ENCODE measurements at regions not wholly inside any gene's neighbourhood (a gene's known extent, or its start where the extent isn't known, plus 50 kb on each side); places are given as distances from the start of the nearest gene placed in this dataset.
"Not testable (repeated sequence)": the region's sequence is repeated elsewhere in the genome, so short reads cannot be mapped to it uniquely, and the experiment has no call there.

- Mint-ChIP-seq H3K27ac (ENCODE audit: unreplicated experiment) (no peak overlapping the region), H3K9me3 (ENCODE audit: unreplicated experiment) (no peaks in the 10 kb centered on the region), H3K27me3 (ENCODE audit: unreplicated experiment) (no peaks in the 10 kb centered on the region), H3K36me3 (ENCODE audit: unreplicated experiment) (no peaks in the 10 kb centered on the region), H3K4me1 (ENCODE audit: unreplicated experiment) (no peaks in the 10 kb centered on the region), H3K4me3 (ENCODE audit: unreplicated experiment) (no peak overlapping the region)
- no peak for DNase-seq (ENCODE audit: extremely low spot score, unreplicated experiment)
- TF ChIP-seq CTCF (IDR thresholded peaks at IDR 0.05), result no peak
Measured at GRCh38 chr14:28161040-28161439, 605.5 kb upstream of the FOXG1 start.

- H3K36me3 Mint-ChIP-seq (ENCODE audit: unreplicated experiment), result no peaks in the 10 kb centered on the region
- H3K4me1 Mint-ChIP-seq (ENCODE audit: unreplicated experiment), result no peaks in the 10 kb centered on the region
- H3K27ac Mint-ChIP-seq (ENCODE audit: unreplicated experiment), result no peak overlapping the region
- TF ChIP-seq CTCF (IDR thresholded peaks at IDR 0.05), result no peak
- no peak for DNase-seq (ENCODE audit: extremely low spot score, unreplicated experiment)
- H3K9me3 Mint-ChIP-seq (ENCODE audit: unreplicated experiment), result no peaks in the 10 kb centered on the region
- no peak overlapping the region for H3K4me3 Mint-ChIP-seq (ENCODE audit: unreplicated experiment)
- H3K27me3 Mint-ChIP-seq (ENCODE audit: unreplicated experiment), result no peaks in the 10 kb centered on the region
Measured at GRCh38 chr14:28163233-28163632, 603.4 kb upstream of the FOXG1 start.

GRCh38 chr14:28163897-28164296 lies 602.7 kb upstream of the FOXG1 start:
- H3K4me1 Mint-ChIP-seq (ENCODE audit: unreplicated experiment), result no peaks in the 10 kb centered on the region
- no peak for DNase-seq (ENCODE audit: extremely low spot score, unreplicated experiment)
- no peaks in the 10 kb centered on the region for H3K27me3 Mint-ChIP-seq (ENCODE audit: unreplicated experiment)
- no peak overlapping the region for H3K4me3 Mint-ChIP-seq (ENCODE audit: unreplicated experiment)
- H3K9me3 Mint-ChIP-seq (ENCODE audit: unreplicated experiment), result peaks cover 4% of the 10 kb centered on the region
- TF ChIP-seq CTCF (IDR thresholded peaks at IDR 0.05), result no peak
- no peak overlapping the region for H3K27ac Mint-ChIP-seq (ENCODE audit: unreplicated experiment)
- H3K36me3 Mint-ChIP-seq (ENCODE audit: unreplicated experiment), result no peaks in the 10 kb centered on the region

GRCh38 chr14:28187902-28188830 lies 578.4 kb upstream of the FOXG1 start:
- H3K9me3 Mint-ChIP-seq (ENCODE audit: unreplicated experiment); H3K4me1 Mint-ChIP-seq (ENCODE audit: unreplicated experiment); DNase-seq (ENCODE audit: extremely low spot score, unreplicated experiment); H3K36me3 Mint-ChIP-seq (ENCODE audit: unreplicated experiment); H3K27me3 Mint-ChIP-seq (ENCODE audit: unreplicated experiment): not testable (repeated sequence)
- Mint-ChIP-seq H3K27ac (ENCODE audit: unreplicated experiment) (peak overlapping the region; percentile 71), H3K4me3 (ENCODE audit: unreplicated experiment) (peak overlapping the region; percentile 85)

GRCh38 chr14:28196878-28197277 lies 569.7 kb upstream of the FOXG1 start:
- H3K36me3 Mint-ChIP-seq (ENCODE audit: unreplicated experiment), result no peaks in the 10 kb centered on the region
- no peak for TF ChIP-seq CTCF (IDR thresholded peaks at IDR 0.05)
- no peaks in the 10 kb centered on the region for H3K4me1 Mint-ChIP-seq (ENCODE audit: unreplicated experiment)
- H3K27me3 Mint-ChIP-seq (ENCODE audit: unreplicated experiment), result no peaks in the 10 kb centered on the region
- H3K4me3 Mint-ChIP-seq (ENCODE audit: unreplicated experiment), result no peak overlapping the region
- no peak overlapping the region for H3K27ac Mint-ChIP-seq (ENCODE audit: unreplicated experiment)
- no peaks in the 10 kb centered on the region for H3K9me3 Mint-ChIP-seq (ENCODE audit: unreplicated experiment)
- DNase-seq (ENCODE audit: extremely low spot score, unreplicated experiment), result no peak

Measured in osteocyte (in vitro differentiated cells).